Stimulated activated naive CD8-positive, alpha-beta T cell treated with anti-CD3 and anti-CD28 coated beads, Interleukin-15, Interleukin-2, amounts not matched to agents 100 ng/mL and 50 ng/mL, for 24 hours (primary cell): ENCODE measurements at regions not wholly inside any gene's neighbourhood (a gene's known extent, or its start where the extent isn't known, plus 50 kb on each side); places are given as distances from the start of the nearest gene placed in this dataset.

Experiments
- H3K27ac Mint-ChIP-seq: one replicate; pipeline ENCODE4 v1.8.0; 2021; ENCODE audit warnings: mild to moderate bottlenecking, mixed read lengths
- H3K27me3 Mint-ChIP-seq: one replicate; pipeline ENCODE4 v1.8.0; 2021; ENCODE audit warnings: mixed read lengths
- H3K36me3 Mint-ChIP-seq: one replicate; pipeline ENCODE4 v1.8.0; 2021; ENCODE audit warnings: low read depth, mixed read lengths
- H3K4me1 Mint-ChIP-seq: one replicate; pipeline ENCODE4 v1.8.0; 2021; ENCODE audit warnings: low read depth, mixed read lengths
- H3K4me3 Mint-ChIP-seq: one replicate; pipeline ENCODE4 v1.8.0; 2021; ENCODE audit warnings: mild to moderate bottlenecking, mixed read lengths
- H3K9me3 Mint-ChIP-seq: one replicate; pipeline ENCODE4 v1.8.0; 2021; ENCODE audit warnings: mixed read lengths

DNA sequence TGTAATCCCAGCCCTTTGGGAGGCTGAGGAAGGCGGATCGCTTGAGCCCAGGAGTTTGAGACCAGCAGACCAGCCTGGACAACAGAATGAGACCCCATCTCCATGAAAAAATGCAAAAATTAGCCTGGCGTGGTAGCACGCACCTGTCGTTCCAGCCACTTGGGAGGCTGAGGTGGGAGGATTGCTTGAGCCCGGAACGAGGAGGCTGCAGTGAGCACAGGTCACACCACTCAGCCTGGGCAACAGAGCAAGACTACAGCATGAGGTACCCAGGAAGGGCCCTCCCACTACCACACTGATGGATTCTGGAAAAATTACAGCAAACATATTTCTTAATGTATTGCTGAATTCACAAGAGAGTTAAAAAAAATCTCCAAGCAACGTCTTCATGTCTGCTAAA lies 56.3 kb upstream of the HPCAL1 start:
- Mint-ChIP-seq H3K4me1 (no peaks in the 10 kb centered on the region), H3K27me3 (no peaks in the 10 kb centered on the region), H3K27ac (no peak overlapping the region), H3K4me3 (no peak overlapping the region), H3K36me3 (no peaks in the 10 kb centered on the region), H3K9me3 (peaks cover 12% of the 10 kb centered on the region)

DNA sequence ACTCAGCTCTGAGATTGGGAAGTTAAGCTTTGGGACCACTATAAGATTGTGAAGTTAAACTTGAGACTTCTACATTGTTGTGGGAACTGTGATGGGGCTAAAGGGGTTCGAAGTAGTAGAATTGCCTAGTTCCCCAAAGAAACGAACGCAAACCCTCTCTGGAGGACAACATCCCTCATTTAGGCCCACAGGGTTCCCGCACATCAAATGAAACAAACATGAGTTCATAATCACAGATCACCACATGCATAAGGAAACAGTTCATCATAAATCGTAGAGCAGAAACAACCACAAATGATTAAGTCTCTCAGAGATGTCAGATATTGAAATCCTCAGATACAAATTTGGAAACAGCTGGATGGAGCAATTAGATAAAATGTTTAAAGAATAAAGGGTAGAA lies 55.9 kb upstream of the HPCAL1 start:
- H3K27ac Mint-ChIP-seq: no peak overlapping the region
- no peaks in the 10 kb centered on the region for H3K36me3 Mint-ChIP-seq
- no peaks in the 10 kb centered on the region for H3K4me1 Mint-ChIP-seq
- no peak overlapping the region for H3K4me3 Mint-ChIP-seq
- peaks cover 16% of the 10 kb centered on the region for H3K9me3 Mint-ChIP-seq
- no peaks in the 10 kb centered on the region for H3K27me3 Mint-ChIP-seq

DNA sequence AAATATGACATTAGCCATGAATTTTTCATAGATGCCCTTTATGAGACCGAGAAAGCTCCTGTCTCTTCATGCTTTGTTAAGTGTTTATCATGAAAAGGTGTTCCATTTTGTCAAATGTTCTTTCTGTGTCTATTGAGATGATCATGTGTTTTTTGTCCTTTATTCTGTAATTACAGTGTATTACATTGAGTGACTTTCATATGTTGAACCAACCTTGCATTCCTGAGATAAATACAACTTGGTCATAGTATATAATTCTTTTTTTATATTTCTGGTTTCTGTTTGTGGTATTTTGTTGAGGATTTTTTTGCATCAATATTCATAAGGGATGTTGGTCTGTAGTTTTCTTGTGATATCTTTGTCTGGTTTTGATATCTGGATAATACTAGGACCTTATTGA lies 52.9 kb upstream of the HPCAL1 start:
- Mint-ChIP-seq H3K27ac (no peak overlapping the region), H3K4me3 (no peak overlapping the region), H3K27me3 (no peaks in the 10 kb centered on the region), H3K4me1 (no peaks in the 10 kb centered on the region), H3K36me3 (no peaks in the 10 kb centered on the region), H3K9me3 (peaks cover 19% of the 10 kb centered on the region)

DNA sequence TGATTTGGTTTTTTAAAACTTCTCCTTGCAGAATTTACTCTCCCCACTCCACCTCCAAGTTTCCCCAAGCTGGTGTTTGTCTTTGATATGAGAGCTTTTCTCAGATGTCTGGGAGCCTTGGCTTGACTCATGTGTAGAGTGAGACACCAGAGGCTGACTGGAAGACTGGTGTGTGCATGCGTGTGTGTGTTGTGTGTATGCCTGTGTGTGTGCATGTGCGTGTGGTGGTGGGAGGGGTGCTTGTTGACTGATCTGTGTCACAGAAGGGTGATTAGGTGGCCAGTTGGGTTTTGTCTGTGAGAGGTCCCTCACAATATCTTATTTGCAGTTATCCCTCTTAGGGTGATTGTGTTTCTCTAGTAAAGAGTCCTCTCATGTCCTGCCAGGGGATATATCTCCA lies 50.5 kb upstream of the HPCAL1 start:
- H3K27ac Mint-ChIP-seq: no peak overlapping the region
- H3K27me3 Mint-ChIP-seq: no peaks in the 10 kb centered on the region
- H3K36me3 Mint-ChIP-seq: no peaks in the 10 kb centered on the region
- H3K9me3 Mint-ChIP-seq: peaks cover 19% of the 10 kb centered on the region
- no peaks in the 10 kb centered on the region for H3K4me1 Mint-ChIP-seq
- H3K4me3 Mint-ChIP-seq: no peak overlapping the region

DNA sequence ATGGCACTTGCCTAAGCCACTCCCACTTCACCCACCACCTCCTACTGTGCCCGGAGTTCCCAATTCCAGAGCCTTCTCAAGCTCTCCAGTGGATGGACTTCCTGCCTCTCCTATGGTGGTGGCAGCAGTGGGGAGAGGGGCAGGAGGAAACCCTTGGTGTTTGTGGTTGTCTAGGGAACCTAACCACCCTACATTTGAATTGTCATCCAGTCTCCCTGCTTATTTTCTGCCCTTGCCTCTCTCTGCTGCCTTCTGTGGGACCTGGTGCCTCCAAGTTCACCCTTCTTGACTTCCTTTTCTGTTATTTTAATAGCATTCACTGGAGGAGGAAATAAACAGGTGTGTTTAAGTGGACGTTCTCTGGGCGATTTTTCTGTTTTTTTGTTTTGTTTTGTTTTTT lies 50.0 kb upstream of the HPCAL1 start:
- H3K27me3 Mint-ChIP-seq: no peaks in the 10 kb centered on the region

More for the DNA sequence above, 50.0 kb upstream of the HPCAL1 start:
- no peak overlapping the region for H3K27ac Mint-ChIP-seq
- H3K9me3 Mint-ChIP-seq: peaks cover 19% of the 10 kb centered on the region
- H3K36me3 Mint-ChIP-seq: no peaks in the 10 kb centered on the region
- no peaks in the 10 kb centered on the region for H3K4me1 Mint-ChIP-seq
- H3K4me3 Mint-ChIP-seq: no peak overlapping the region
